GM04503 (cell line): ENCODE measurements at regions not wholly inside any gene's neighbourhood (a gene's known extent, or its start where the extent isn't known, plus 50 kb on each side); places are given as distances from the start of the nearest gene placed in this dataset.

Experiments used
- DNase-seq: peaks from one replicate; pipeline ENCODE4 v3.0.0-alpha.2; 2012; ENCODE audit warnings: low read depth

- DNase-seq = no peak
Observed at GRCh38 chr2:15795426-15795825, 144.9 kb upstream of the MYCN start.

- DNase-seq = no peak
Observed at GRCh38 chr2:15796167-15796942, 144.0 kb upstream of the MYCN start.

GRCh38 chr2:15797231-15797938 lies 143.0 kb upstream of the MYCN start:
- DNase-seq = no peak

GRCh38 chr2:15797939-15798281 lies 142.4 kb upstream of the MYCN start:
- DNase-seq = no peak

- no peak for DNase-seq
Observed at GRCh38 chr2:15798701-15799431, 141.5 kb upstream of the MYCN start.

GRCh38 chr2:15799432-15799827 lies 140.9 kb upstream of the MYCN start:
- no peak for DNase-seq

- DNase-seq = no peak
Observed at GRCh38 chr2:15800495-15801329, 139.6 kb upstream of the MYCN start.

GRCh38 chr2:15801439-15801838 lies 138.9 kb upstream of the MYCN start:
- DNase-seq = no peak

GRCh38 chr2:15801904-15802303 lies 138.4 kb upstream of the MYCN start:
- DNase-seq = no peak

- DNase-seq = no peak
Observed at GRCh38 chr2:15802657-15803542, 137.4 kb upstream of the MYCN start.

- no peak for DNase-seq
Observed at GRCh38 chr2:15803543-15804245, 136.7 kb upstream of the MYCN start.

- DNase-seq = no peak
Observed at GRCh38 chr2:15804246-15804619, 136.1 kb upstream of the MYCN start.

- no peak for DNase-seq
Observed at GRCh38 chr2:15804691-15805090, 135.7 kb upstream of the MYCN start.

GRCh38 chr2:15805206-15805605 lies 135.1 kb upstream of the MYCN start:
- DNase-seq = no peak

- no peak for DNase-seq
Observed at GRCh38 chr2:15805772-15806171, 134.6 kb upstream of the MYCN start.

- no peak for DNase-seq
Observed at GRCh38 chr2:15806801-15807417, 133.4 kb upstream of the MYCN start.

GRCh38 chr2:15807418-15808203 lies 132.7 kb upstream of the MYCN start:
- no peak for DNase-seq

GRCh38 chr2:15808204-15808910 lies 132.0 kb upstream of the MYCN start:
- DNase-seq = no peak

GRCh38 chr2:15808944-15809343 lies 131.4 kb upstream of the MYCN start:
- DNase-seq = no peak
